Testis (tissue), 2 donors: ENCODE measurements at regions not wholly inside any gene's neighbourhood (a gene's known extent, or its start where the extent isn't known, plus 50 kb on each side); places are given as distances from the start of the nearest gene placed in this dataset.

Experiments
- CTCF ChIP-seq, 3 experiments: fragments of 450-650 bp in 2 of 3; fragments of 200-600 bp in 1 of 3; sonication (generic) in 1 of 3; IDR thresholded peaks; one replicate each; pipeline ENCODE4 v1.5.1; 2016 to 2019; ENCODE audit warnings: antibody characterized with exemption in 3 of 3, mild to moderate bottlenecking in 2 of 3, moderate library complexity in 1 of 3
- POLR2A ChIP-seq: fragments of 450-650 bp; IDR thresholded peaks from one replicate; pipeline ENCODE4 v1.6.1; 2017; ENCODE audit warnings: antibody characterized with exemption, mild to moderate bottlenecking, moderate library complexity

- TF ChIP-seq CTCF (IDR thresholded peaks at IDR 0.05): no peak
- no peak for TF ChIP-seq POLR2A
These were observed 147.1 kb upstream of the GHITM start for GRCh38 chr10:83991986-83992753.
